GM12878 (cell line): ENCODE measurements at regions not wholly inside any gene's neighbourhood (a gene's known extent, or its start where the extent isn't known, plus 50 kb on each side); places are given as distances from the start of the nearest gene placed in this dataset.
"Not testable (repeated sequence)": the region's sequence is repeated elsewhere in the genome, so short reads cannot be mapped to it uniquely, and the experiment has no call there.

Source experiments
- ATAC-seq: fragments of 200-7000 bp; cut with Tn5 transposase; 3 replicates; pipeline ENCODE4 v1.9.1; 2020; ENCODE audit warnings: mild to moderate bottlenecking, moderate library complexity
- BruUV-seq: library from RNA; stranded (reverse); fragments of 400-500 nt; replicated peaks from 2 replicates; lab custom pipeline; 2021; lab: Mats Ljungman, UMichigan
- CTCF ChIA-PET: fragments of 300-600 bp; sonication (Branson Sonifier 250); formaldehyde crosslinking; extraction: SDS; loops from one replicate; lab custom pipeline; 2021; ENCODE audit warnings: inconsistent platforms; lab: Yijun Ruan, JAX
- POLR2A ChIA-PET: fragments of 350-600 bp; formaldehyde crosslinking; extraction: SDS; loops from one replicate; lab custom pipeline; 2021; ENCODE audit warnings: inconsistent platforms; lab: Charles Lee
- RAD21 ChIA-PET: fragments of 300-600 bp; sonication (Branson Sonifier 250); formaldehyde crosslinking; loops from one replicate; lab custom pipeline; 2023; ENCODE audit warnings: antibody characterized with exemption; ENCODE audit not compliant: unreplicated experiment; lab: Charles Lee
- SMC1A ChIA-PET: fragments of 300-600 bp; sonication (Branson Sonifier 250); formaldehyde crosslinking; loops from one replicate; lab custom pipeline; 2023; ENCODE audit not compliant: unreplicated experiment, uncharacterized antibody; lab: Charles Lee
- DNase-seq: peaks from one replicate; pipeline ENCODE4 v3.0.0-alpha.2; 2011; ENCODE audit warnings: low read depth, low spot score
- FAIRE-seq: peaks from 3 replicates; lab custom pipeline; 2011; peaks lifted over from hg19 to GRCh38; lab: Jason Lieb, UNC
- H2AFZ ChIP-seq: 2 replicates; pipeline ENCODE4 v1.6.0; 2011; ENCODE audit warnings: low read depth, low read length, control low read depth; ENCODE audit not compliant: control insufficient read depth
- H3K27ac ChIP-seq: 2 replicates; pipeline ENCODE4 v1.5.1; 2011; ENCODE audit warnings: control low read depth; ENCODE audit not compliant: control insufficient read depth, insufficient read depth
- H3K27me3 ChIP-seq, 2 experiments: replicated peaks in 1 of 2; 2 replicates each; pipeline versions ENCODE4 v1.6.0 to v1.6.1; 2011; ENCODE audit warnings: low read length in 1 of 2; ENCODE audit not compliant: control insufficient read depth in 2 of 2, insufficient read depth in 2 of 2
- H3K36me3 ChIP-seq, 2 experiments: 2 replicates each; pipeline ENCODE4 v1.5.1; 2011; ENCODE audit warnings: low read length in 1 of 2; ENCODE audit not compliant: control insufficient read depth in 2 of 2, insufficient read depth in 2 of 2
- H3K4me1 ChIP-seq: 2 replicates; pipeline ENCODE4 v1.6.1; 2011; ENCODE audit warnings: mild to moderate bottlenecking, low read length, moderate library complexity, mixed read lengths; ENCODE audit not compliant: control insufficient read depth, insufficient read depth
- H3K4me2 ChIP-seq: 2 replicates; pipeline ENCODE4 v1.6.0; 2011; ENCODE audit warnings: control low read depth; ENCODE audit not compliant: control insufficient read depth, insufficient read depth
- H3K4me3 ChIP-seq: fragments of 200-600 bp; sonication (generic); 2 replicates; pipeline ENCODE4 v1.5.1; 2016
- H3K79me2 ChIP-seq: 2 replicates; pipeline ENCODE4 v1.6.0; 2011; ENCODE audit warnings: low read length; ENCODE audit not compliant: control insufficient read depth, insufficient read depth
- H3K9ac ChIP-seq: 2 replicates; pipeline ENCODE4 v1.8.0; 2011; ENCODE audit warnings: low read length, control low read depth, mixed read lengths; ENCODE audit not compliant: control insufficient read depth, insufficient read depth
- H3K9me3 ChIP-seq: replicated peaks from 3 replicates; pipeline ENCODE4 v1.5.1; 2011; ENCODE audit warnings: mild to moderate bottlenecking, low read length; ENCODE audit not compliant: control insufficient read depth, insufficient read depth
- H4K20me1 ChIP-seq: 2 replicates; pipeline ENCODE4 v1.6.0; 2011; ENCODE audit not compliant: control insufficient read depth, insufficient read depth
- CBX5 ChIP-seq: sonication (generic); IDR thresholded peaks from 2 replicates; pipeline ENCODE4 v1.6.1; 2016; ENCODE audit warnings: low read depth, moderate library complexity, mild to moderate bottlenecking, inconsistent platforms
- FOS ChIP-seq: IDR thresholded peaks from 3 replicates; pipeline ENCODE4 v1.6.1; 2011; ENCODE audit warnings: borderline replicate concordance; ENCODE audit not compliant: insufficient read length; ENCODE audit errors: extremely low read depth
- MXI1 ChIP-seq: fragments of 150-350 bp; IDR thresholded peaks from 2 replicates; pipeline ENCODE4 v1.6.1; 2011; ENCODE audit warnings: low read depth, mild to moderate bottlenecking, inconsistent platforms, low read length, improper control_type of control experiment
- NFYB ChIP-seq: IDR thresholded peaks from 2 replicates; pipeline ENCODE4 v1.6.1; 2011; ENCODE audit warnings: low read depth, mild to moderate bottlenecking, low read length, improper control_type of control experiment, moderate library complexity; ENCODE audit not compliant: insufficient read depth
- NR2F1 ChIP-seq: fragments of 450-650 bp; conservative IDR thresholded peaks from 2 replicates; pipeline ENCODE4 v1.6.1; 2017; ENCODE audit warnings: mild to moderate bottlenecking
- ZBTB40 ChIP-seq: fragments of 450-650 bp; IDR thresholded peaks from 2 replicates; pipeline ENCODE4 v1.6.1; 2016; ENCODE audit warnings: mild to moderate bottlenecking, moderate library complexity, borderline replicate concordance
- ZNF592 ChIP-seq: fragments of 450-650 bp; IDR thresholded peaks from 2 replicates; pipeline ENCODE4 v1.6.1; 2017; ENCODE audit warnings: mild to moderate bottlenecking, moderate library complexity
- WGBS: methylation state at CpG from one replicate; pipeline ENCODE4 v1.1.6; 2016; ENCODE audit warnings: low lambda C conversion rate; ENCODE audit not compliant: insufficient replicate concordance, insufficient coverage; ENCODE audit errors: missing lambda C conversion rate; 5-methylcytosine and 5-hydroxymethylcytosine counted together
- in situ Hi-C: fragments of 300-500 bp; cut with MboI; formaldehyde crosslinking; loops from 9 replicates; pipeline ENCODE4 v1.14.3; 2018; ENCODE audit warnings: mixed read lengths
- intact Hi-C: fragments of 100-400 bp; cut with micrococcal nuclease; formaldehyde crosslinking; loops from one replicate; pipeline ENCODE4 v1.14.2; 2022; ENCODE audit not compliant: unreplicated experiment

DNA sequence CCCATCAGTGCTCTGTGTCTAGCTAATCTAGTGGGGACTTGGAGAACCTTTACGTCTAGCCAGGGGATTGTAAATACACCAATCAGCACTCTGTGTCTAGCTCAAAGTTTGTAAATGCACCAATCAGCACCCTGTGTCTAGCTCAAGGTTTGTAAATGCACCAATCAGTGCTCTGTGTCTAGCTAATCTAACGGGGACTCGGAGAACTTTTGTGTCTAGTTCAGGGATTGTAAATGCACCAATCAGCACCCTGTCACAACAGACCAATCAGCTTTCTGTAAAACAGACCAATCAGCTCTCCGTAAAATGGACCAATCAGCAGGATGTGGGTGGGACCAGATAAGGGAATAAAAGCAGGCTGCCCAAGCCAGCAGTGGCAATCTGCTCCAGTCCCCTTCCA lies 268.3 kb upstream of the MKLN1 start:
- ChIA-PET SMC1A (interaction anchor here (1.3 kb wide), 1 partner anchor 13 kb away, joined by 3 read pairs; no protein-coding TSS in a partner anchor), POLR2A (interaction anchor here (0.6 kb wide), 1 partner anchor 507 kb away, joined by 3 read pairs; no protein-coding TSS in a partner anchor), RAD21 (interaction anchor here (1.0 kb wide), 1 partner anchor 19 kb away, joined by 3 read pairs; no protein-coding TSS in a partner anchor), CTCF (interaction anchor here (0.6 to 4.2 kb wide), 7 partner anchors 9 to 245 kb away, joined by 3 to 18 read pairs (median 4); no protein-coding TSS in a partner anchor)
- H3K4me3 ChIP-seq, H3K4me2 ChIP-seq, H3K36me3 ChIP-seq, H3K27ac ChIP-seq, FAIRE-seq, H3K27me3 ChIP-seq, H3K9ac ChIP-seq, ATAC-seq, H3K4me1 ChIP-seq, BruUV-seq, H3K79me2 ChIP-seq, H2AFZ ChIP-seq, DNase-seq, H4K20me1 ChIP-seq, H3K9me3 ChIP-seq, intact Hi-C loops, in situ Hi-C loops: not testable (repeated sequence)
- TF ChIP-seq NFYB = 0 out of 2 replicates have a peak, but pooled peaks have one; percentile 53
- 93% methylated on average over 4 of the region's 4 CpGs for WGBS

DNA sequence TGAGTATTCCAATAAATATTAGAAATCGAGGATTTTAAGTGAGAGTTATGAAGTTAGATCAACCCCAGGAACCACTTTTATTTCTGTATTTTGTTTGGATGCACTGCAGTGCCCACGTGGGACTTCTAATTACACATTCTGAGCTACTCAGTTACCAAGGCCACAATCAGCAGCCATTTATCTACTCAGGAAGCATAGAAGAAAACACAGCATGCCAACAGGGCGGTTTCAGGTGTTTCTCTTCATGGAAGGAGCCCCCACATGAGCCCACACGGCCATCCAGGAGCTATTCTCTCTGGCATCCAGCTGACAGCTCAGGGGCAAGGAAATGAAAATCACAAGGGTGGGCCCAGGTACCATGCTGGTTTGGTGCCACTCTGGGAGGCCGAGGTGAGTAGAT lies 266.5 kb upstream of the MKLN1 start:
- no TSS peak for BruUV-seq
- in situ Hi-C loops = loop anchor here (10.0 kb wide), 1 partner anchor 364 kb away; no protein-coding TSS in a partner anchor
- Histone ChIP-seq H3K27ac (no peak overlapping the region), H3K4me3 (no peak overlapping the region), H3K9me3 (no peaks in the 10 kb centered on the region; the same call in 2 of the 3 replicates), H3K36me3 (peaks cover 1 to 3% of the 10 kb centered on the region in 2 experiments; a peak in 2 of 4 replicates), H3K27me3 (no peaks in the 10 kb centered on the region), H3K9ac (no peak overlapping the region), H4K20me1 (no peaks in the 10 kb centered on the region), H3K79me2 (no peaks in the 10 kb centered on the region; the same call in 1 of the 2 replicates), H2AFZ (no peak overlapping the region), H3K4me2 (no peak overlapping the region), H3K4me1 (0 out of 2 replicates have a peak, but pooled peaks cover 6% of the 10 kb centered on the region)
- ChIA-PET CTCF (interaction anchor here (0.9 to 1.1 kb wide), 2 partner anchors 79 to 164 kb away, joined by 3 to 4 read pairs; no protein-coding TSS in a partner anchor), POLR2A (interaction anchor here (0.5 kb wide), 1 partner anchor 321 kb away, joined by 4 read pairs; no protein-coding TSS in a partner anchor), RAD21 (no interaction called here), SMC1A (interaction anchor here (0.6 to 1.0 kb wide), 3 partner anchors 10 to 211 kb away, joined by 3 read pairs; no protein-coding TSS in a partner anchor)
- no peak for FAIRE-seq
- no peak for ATAC-seq
- no peak for DNase-seq
- WGBS = over 99% methylated on average over 5 of the region's 5 CpGs
- intact Hi-C loops = no loop called here
- TF ChIP-seq FOS (no peak), MXI1 (no peak), ZNF592 (no peak), ZBTB40 (no peak), CBX5 (no peak), NR2F1 (no peak)
